Sigmoid colon (tissue), 4 donors: ENCODE measurements at regions not wholly inside any gene's neighbourhood (a gene's known extent, or its start where the extent isn't known, plus 50 kb on each side); places are given as distances from the start of the nearest gene placed in this dataset.

Source experiments
- CTCF ChIP-seq, 4 experiments: fragments of 450-650 bp in 3 of 4; fragments of 200-600 bp in 1 of 4; IDR thresholded peaks; one replicate each; pipeline ENCODE4 v1.5.1; 2016 to 2019; ENCODE audit warnings: antibody characterized with exemption in 4 of 4, mild to moderate bottlenecking in 3 of 4, moderate library complexity in 2 of 4
- EP300 ChIP-seq, 4 donors: sonication (generic); formaldehyde crosslinking; IDR thresholded peaks; one replicate each; pipeline ENCODE4 v1.6.1; 2017; ENCODE audit warnings: antibody characterized with exemption in 4 of 4
- POLR2A ChIP-seq, 2 donors: fragments of 450-650 bp; IDR thresholded peaks; one replicate each; pipeline ENCODE4 v1.6.1; 2016; ENCODE audit warnings: antibody characterized with exemption in 2 of 2, mild to moderate bottlenecking in 2 of 2, moderate library complexity in 2 of 2
- POLR2AphosphoS5 ChIP-seq, 4 donors: sonication (generic); formaldehyde crosslinking; IDR thresholded peaks; one replicate each; pipeline ENCODE4 v1.6.1; 2017; ENCODE audit warnings: antibody characterized with exemption in 4 of 4

GRCh38 chr10:130968964-130969363 lies 342.6 kb downstream of the TCERG1L start:
- TF ChIP-seq POLR2AphosphoS5 (IDR thresholded peaks at IDR 0.05) (no peak), CTCF (IDR thresholded peaks at IDR 0.05) (no peak), POLR2A (IDR thresholded peaks at IDR 0.05) (no peak), EP300 (IDR thresholded peaks at IDR 0.05) (no peak)
